HepG2 (cell line): ENCODE measurements at regions not wholly inside any gene's neighbourhood (a gene's known extent, or its start where the extent isn't known, plus 50 kb on each side); places are given as distances from the start of the nearest gene placed in this dataset.

ENCODE experiments used
- ARID5B ChIP-seq: IDR thresholded peaks from 2 replicates; pipeline ENCODE4 v1.4.0; 2020; ENCODE audit warnings: mild to moderate bottlenecking, missing genetic modification reagents
- ATF3 ChIP-seq: sonication (generic); formaldehyde crosslinking; IDR thresholded peaks from 2 replicates; pipeline ENCODE4 v1.4.0; 2020; ENCODE audit warnings: missing genetic modification reagents
- BHLHE40 ChIP-seq: IDR thresholded peaks from 2 replicates; pipeline ENCODE4 v1.6.1; 2011; ENCODE audit warnings: low read length, improper control_type of control experiment
- MLX ChIP-seq: IDR thresholded peaks from 2 replicates; pipeline ENCODE4 v1.6.1; 2016
- PBX3 ChIP-seq: sonication (generic); formaldehyde crosslinking; IDR thresholded peaks from 2 replicates; pipeline ENCODE4 v1.8.1; 2023; ENCODE audit warnings: missing genetic modification reagents, inconsistent platforms, borderline replicate concordance
- PHB2 ChIP-seq: fragments of 450-650 bp; IDR thresholded peaks from 2 replicates; pipeline ENCODE4 v1.6.1; 2018; ENCODE audit not compliant: partially characterized antibody
- SIX1 ChIP-seq: sonication (generic); formaldehyde crosslinking; IDR thresholded peaks from 2 replicates; pipeline ENCODE4 v1.4.0; 2020; ENCODE audit warnings: missing genetic modification reagents, borderline replicate concordance
- TEAD2 ChIP-seq: sonication (generic); formaldehyde crosslinking; IDR thresholded peaks from 2 replicates; pipeline ENCODE4 v1.9.0; 2021; ENCODE audit warnings: missing genetic modification reagents
- ZBTB8A ChIP-seq: sonication (generic); formaldehyde crosslinking; IDR thresholded peaks from 2 replicates; pipeline ENCODE4 v1.4.0; 2020; ENCODE audit warnings: mild to moderate bottlenecking, low read depth, missing genetic modification reagents, borderline replicate concordance
- ZNF354B ChIP-seq: sonication (generic); formaldehyde crosslinking; IDR thresholded peaks from 2 replicates; pipeline ENCODE4 v1.8.0; 2022; ENCODE audit warnings: mild to moderate bottlenecking, missing genetic modification reagents
- ZNF451 ChIP-seq: sonication (generic); formaldehyde crosslinking; IDR thresholded peaks from 2 replicates; pipeline ENCODE4 v1.5.0; 2020; ENCODE audit warnings: mild to moderate bottlenecking, missing genetic modification reagents
- ZNF546 ChIP-seq: sonication (generic); formaldehyde crosslinking; conservative IDR thresholded peaks from 2 replicates; pipeline ENCODE4 v1.8.1; 2023; ENCODE audit warnings: mild to moderate bottlenecking, missing genetic modification reagents

- TF ChIP-seq MLX (CRISPR knock-in tag) (no peak), PHB2 (no peak), ZNF354B (CRISPR knock-in tag) (no peak), ZBTB8A (CRISPR knock-in tag) (no peak), TEAD2 (CRISPR knock-in tag) (no peak), PBX3 (CRISPR knock-in tag) (no peak), SIX1 (CRISPR knock-in tag) (no peak), ARID5B (no peak), ZNF546 (CRISPR knock-in tag) (no peak), ZNF451 (CRISPR knock-in tag) (no peak), BHLHE40 (no peak), ATF3 (no peak)
Measured at GRCh38 chr1:3975903-3976630, 76.0 kb upstream of the C1orf174 start.
